NOMO-1 (cell line): ENCODE measurements at regions not wholly inside any gene's neighbourhood (a gene's known extent, or its start where the extent isn't known, plus 50 kb on each side); places are given as distances from the start of the nearest gene placed in this dataset.

ENCODE experiments used
- DNase-seq, 2 experiments: peaks; one replicate each; lab custom pipeline; 2025; ENCODE audit not compliant: unreplicated experiment in 2 of 2; lab: John Stamatoyannopoulos, UW

DNA sequence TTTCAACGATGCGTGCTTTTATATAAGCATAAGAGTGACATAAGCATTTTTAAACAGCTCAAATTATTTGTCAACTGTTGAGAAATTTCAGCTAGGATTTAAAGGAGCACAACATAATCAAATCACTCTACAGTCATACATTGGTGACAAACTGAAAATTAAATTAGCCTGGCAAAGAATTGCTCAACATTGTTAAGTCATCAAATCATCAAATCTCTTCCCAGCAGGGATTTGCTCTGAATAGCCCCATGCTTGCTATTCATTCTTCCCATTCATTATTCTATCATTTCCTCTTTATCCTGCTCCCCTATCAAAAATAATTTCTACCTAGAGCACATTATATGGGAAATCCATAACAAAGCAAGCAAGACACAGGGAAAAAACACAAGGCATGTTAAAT, 198.7 kb upstream of the LUZP2 start:
- no peak for DNase-seq

DNA sequence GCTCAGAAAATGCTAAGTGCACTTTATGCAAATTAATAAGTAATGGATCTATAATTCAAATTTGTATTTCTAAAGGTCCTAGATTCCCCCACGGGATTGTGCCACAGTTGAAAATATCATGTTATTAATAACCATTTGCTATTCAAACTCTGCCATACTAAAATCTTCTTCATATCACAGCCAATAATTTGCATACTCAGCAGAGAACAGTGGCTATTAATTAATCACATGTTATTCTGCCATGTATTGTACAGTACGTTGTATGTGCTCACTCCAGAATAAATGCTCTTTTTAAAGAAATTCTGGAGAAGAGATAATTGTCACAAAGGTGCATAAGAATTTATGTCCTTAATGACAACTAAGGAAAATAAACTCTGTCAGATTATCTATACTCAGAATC, 184.9 kb upstream of the LUZP2 start:
- DNase-seq, result no peak

DNA sequence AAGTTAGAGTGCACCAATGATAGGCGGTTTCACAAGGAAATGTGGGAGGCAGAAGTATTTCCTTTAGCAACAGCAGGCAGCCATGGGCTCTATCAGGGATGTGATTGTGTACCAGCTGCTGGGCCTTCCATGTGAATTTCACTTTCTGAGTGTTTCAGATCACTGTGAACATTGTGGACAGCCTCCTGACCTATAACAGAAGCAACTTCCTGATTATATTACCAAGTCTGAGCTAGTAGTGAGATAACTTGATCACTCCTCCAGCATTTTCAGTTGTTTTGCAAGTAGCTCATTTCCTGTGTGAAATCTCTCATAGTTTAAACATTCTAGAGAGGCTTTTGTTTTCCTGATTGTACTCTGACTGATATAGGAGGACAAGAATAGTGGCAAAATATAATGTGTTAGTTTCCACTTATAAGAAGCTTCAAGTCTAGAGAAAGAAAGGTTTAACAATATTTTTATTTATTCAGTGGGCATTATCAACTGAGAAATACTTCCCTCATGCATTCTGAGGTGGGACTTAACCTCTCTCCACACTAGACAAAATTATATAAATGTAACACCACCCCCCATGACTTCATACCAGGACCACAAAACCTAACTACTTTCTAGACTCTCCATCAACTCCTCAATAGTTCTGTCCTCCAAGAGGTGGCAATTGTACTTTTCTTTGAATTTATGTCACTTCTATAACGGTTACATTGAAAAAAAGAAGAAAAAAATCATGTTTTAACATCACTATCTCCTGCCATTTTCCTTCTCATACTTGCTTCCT, 184.2 kb upstream of the LUZP2 start:
- DNase-seq, result no peak

DNA sequence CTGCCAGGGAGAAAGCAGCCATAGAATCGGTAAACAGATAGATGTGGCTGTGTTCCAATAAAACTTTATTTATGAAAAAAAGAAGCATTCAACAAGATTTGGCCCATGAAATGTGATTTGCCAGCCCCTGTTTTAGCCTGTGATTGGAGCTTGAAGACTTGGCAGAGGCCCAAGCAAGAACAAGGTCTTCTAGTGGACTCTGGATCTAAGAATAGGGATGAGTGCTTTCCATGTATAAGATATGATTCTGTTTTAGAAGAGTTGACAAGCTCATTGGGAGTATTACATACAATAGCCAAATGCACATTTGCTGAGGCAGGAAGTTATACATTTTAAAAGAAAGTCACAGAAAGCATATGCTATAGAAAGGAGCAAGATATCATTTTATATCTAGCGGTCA, 175.6 kb upstream of the LUZP2 start:
- no peak for DNase-seq

DNA sequence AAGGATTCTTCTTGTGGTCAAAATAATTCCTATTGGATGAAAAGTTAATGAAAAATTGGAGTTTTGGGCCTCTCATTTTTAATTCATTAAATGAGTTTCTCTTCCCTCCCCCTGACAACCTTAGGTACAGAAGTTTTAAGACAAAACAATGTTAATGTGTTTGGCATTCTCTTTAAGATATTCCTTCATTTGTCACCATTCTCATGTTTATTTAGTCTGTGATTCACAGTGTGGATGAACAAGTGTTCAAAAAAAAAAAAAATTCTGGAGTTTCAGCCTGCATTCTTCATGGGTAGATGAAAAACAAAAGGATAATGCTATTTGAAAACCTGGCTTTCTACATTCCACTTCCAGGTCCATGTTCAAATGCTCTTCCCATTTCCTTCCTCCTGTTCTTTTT, 172.6 kb upstream of the LUZP2 start:
- no peak for DNase-seq

DNA sequence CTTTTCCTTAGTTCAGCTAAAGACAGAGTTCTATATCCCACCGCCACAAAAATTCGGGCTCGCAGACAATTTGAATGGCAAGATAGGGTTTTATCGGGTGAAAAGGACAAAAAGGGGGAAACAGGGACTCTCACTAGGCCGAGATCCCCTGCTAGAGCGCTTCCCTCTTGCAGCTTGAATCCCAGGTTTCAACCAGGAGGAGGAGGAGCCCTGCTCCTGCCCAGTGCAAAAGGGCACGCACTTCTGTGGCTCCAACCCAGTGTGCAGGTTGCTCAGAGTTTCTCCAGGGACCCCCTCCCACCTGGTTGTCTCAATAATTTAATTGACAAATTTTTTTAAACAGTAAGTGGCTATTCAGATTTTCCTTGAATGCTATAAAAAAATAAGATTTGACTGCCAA, 152.6 kb upstream of the LUZP2 start:
- DNase-seq, result no peak

DNA sequence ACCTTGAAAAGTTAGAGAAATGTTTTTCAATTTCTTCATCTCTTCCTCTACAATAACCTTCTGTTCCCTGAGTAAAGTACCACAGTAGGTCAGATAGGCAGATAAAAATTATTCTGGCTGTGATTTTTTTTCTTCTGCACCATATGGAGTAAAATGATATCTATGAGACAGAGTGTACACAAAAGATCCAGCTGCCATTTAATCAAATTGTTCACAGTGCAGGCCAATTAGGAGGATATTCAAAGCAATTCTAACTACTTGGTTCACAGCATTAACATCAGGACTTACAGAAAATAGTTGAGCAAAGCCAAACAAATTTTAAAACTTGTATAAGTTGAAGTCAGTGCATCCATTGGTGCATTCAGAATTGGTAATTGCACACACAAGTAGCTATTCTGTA, 147.9 kb upstream of the LUZP2 start:
- no peak for DNase-seq

DNA sequence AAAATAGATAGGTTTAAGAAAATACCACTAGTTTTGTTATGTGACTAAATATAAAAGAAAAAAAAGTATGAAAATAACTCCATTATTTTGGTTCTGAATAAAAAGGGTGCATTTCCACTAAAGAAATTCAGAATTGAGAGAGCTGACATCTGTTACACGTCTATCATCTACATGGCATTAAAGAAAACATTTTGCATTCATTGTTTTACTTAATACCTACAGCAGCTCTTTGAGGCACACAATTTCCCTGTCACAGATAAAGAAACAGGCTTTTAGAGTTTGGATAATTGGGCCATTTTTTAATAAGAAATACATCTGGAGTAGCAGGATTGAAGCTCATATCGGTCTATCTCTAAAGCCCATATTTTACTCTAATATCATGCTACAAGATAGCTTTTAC, 145.7 kb upstream of the LUZP2 start:
- no peak for DNase-seq

DNA sequence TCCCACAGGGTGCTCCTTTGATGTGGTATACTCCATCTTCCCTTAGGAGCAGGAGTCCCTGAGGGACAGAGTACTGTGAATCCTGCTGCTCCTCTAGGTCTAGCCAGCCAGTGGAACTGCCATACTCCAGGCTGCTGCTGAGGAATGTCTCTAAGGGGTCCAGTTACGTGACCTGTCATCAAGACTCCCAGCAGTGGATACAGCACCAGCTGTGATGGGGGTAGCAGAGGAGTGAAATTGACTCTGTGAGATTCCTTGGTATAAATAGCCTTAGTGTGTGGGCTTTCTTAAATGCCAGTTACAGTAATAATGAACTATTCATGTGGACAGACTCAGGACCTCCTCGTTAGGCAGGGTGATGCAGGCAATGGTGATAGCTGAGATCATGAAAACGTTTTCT, 140.4 kb upstream of the LUZP2 start:
- no peak for DNase-seq

DNA sequence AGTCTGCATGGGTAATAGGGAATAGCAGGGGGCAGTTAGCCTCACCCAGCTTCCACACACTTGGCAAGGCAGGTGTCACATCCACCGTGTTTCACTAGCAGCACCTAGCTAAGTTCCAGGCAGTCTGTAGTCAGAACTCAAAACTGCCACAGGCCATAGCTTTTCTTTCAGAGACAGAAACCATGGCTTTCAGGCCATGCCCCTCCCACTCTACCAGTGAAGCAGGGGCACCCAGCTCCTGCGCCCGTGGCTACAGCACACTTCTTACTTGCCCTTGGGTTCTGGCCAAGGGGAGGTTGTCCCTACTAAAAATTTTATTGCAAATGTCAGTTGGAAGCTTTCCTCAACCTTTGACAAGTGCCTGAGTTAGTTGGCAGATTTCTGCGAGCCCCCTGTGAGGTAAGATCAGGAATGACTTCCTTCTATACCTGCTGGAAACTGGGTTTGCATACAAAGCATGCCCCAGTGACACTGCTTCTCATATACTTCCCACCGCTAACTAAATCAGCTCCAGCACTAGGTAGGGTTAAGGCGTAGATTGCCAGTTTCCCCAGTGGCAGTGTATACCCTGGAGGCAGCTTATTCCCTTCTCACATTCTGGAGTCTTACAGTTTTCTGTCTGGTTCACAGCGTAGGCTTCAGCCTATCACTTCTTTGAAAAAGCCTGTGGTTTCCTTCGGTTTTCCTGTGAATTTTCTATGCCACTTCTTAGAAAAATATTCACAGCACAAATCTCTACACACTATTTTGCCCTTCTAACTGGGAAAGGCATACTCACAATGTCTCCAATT, 139.0 kb upstream of the LUZP2 start:
- DNase-seq, result no peak

DNA sequence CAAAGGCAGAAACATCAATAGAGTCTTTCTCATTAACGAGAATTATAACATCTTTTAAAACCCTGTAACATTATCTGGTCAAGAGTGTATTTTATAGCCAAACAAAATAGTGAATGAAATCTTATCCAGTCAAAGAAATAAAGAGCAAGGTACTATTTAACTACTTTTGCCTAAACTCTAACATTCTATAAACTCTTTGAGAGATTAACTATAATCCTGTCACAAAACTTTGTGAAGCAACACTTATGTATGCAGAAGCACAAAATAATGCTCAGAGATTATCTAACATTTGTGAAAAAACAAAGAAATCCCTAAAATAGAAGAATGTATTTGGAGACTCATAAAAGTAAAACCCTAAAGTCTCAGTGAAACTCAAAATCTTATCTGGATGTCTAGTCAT, 124.4 kb upstream of the LUZP2 start:
- DNase-seq, result no peak

DNA sequence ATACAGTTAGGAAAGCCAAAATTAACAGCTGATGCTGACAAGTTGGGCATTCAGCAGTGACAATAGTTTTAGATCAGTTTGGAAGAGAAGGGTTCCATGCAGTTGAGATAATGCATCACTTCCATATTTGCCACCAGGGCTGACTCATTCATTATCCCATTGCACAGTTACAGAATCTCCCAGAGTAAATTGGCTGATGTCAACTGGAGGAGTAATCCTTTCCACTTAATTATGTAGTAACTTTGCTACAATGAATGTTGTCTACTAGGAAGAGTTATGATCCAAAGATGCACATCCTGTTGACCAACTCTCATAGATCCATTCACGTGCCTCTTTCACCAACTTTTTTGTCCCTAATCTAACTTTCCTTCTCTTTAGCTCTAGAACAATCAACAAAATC, 123.3 kb upstream of the LUZP2 start:
- no peak for DNase-seq

DNA sequence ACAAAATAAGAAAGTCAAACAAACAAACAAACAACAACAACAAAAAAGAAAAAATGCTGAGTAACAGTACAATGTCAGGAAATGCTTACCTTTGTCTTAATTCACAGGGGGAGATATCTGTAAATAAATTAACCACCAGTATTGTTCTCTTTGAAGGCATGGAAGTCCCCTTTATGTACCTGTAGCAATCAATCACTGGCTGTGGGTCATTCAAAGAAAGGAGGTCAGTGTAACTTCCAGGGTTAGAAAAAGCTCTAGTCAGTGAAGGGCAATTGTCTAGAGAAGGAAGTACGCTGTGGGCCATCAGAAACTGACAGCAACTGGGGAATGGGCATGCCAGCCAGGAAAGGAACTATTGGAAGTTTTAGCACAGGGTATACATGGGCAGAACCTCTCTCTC, 121.5 kb upstream of the LUZP2 start:
- DNase-seq, result no peak

DNA sequence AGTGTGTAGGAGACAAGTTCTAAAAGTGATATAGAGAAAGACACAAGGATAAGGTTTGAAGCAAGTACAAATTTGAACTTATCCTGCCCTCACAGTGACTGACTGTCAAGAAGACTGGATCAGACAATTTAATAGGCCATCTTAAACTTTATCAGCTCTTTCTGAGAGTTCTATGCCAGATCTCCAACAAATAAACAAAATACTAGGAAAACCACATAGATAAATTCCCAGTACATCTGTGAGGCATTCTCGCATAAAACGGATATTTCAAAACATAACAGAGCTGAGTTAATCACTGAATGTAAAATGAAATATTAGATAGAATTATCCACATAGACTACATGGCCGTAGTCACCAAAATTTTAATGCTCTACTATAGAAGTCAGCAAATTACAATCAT, 120.9 kb upstream of the LUZP2 start:
- DNase-seq, result no peak

DNA sequence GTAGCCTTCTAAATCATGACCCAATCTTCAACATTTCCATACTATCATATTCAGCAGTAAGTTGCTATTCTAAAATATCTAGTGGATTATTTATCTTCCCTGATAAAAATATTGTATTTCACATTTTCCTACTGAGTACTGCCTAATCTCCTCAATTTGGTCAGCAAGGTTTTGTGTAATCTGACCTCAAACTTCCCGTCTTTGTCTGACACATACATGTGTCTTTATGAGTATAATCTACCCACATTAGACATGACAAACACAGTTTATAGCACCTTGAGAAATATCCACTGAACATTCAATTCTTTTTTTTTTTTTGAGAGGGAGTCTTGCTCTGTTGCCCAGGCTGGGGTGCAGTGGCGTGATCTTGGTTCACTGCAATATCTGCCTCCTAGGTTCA, 113.7 kb upstream of the LUZP2 start:
- no peak for DNase-seq

DNA sequence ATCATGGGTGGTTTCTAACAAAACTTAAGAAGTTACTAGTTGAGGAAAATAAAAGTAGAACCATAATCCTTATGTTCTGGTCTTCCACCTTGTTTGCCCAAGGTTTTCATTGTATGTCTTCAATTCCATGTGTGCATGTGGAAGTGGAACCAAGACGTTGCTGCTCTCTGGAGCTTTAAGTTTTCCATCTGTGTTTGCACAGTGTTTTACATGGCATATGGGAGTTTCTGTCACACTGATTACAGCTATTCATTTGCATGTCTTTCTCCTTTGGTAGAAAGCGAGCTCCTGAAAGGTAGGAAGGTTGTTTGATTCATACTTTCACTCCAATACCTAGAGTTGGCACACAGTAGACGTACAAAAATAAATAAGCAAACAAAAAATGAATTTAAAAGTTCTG, 112.6 kb upstream of the LUZP2 start:
- DNase-seq, result no peak

DNA sequence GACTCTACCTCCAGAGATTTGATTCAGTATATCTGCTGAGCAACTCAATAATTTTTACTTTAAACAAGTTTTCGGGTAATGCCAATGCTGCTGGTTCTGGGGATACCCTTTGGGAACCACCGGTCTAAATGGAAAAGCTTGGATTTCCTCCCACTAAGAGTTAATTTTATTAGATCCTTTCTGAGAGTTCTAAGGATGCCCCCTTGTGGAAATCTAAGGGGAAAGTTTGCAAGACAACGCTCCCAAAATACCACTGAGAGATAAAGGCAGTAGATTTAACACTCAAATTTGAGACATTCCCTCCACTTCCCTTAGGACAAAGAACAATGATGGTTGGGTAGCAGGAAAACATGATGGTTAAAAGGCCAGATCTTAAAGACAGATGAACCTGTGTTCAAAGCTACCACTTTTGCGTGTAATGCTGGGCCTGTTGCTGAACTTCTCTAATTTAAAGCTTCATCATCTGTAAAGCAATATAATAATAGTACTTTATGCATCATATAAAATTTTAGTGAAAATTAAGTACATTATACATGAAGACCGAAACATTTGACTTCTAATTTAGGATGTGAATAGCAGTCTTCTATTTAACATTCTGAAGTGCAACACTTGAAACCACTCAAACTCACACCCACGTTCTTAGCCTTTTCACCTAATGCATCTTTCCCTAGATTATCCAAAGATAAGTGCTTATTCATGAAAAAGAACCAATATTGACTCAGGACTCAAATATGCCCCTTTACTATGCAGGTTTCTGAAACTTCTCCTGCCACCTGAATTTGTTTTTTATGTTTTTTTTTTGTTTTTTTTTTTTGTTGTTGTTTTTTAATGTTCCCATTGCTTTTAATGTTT, 110.1 kb upstream of the LUZP2 start:
- no peak for DNase-seq

DNA sequence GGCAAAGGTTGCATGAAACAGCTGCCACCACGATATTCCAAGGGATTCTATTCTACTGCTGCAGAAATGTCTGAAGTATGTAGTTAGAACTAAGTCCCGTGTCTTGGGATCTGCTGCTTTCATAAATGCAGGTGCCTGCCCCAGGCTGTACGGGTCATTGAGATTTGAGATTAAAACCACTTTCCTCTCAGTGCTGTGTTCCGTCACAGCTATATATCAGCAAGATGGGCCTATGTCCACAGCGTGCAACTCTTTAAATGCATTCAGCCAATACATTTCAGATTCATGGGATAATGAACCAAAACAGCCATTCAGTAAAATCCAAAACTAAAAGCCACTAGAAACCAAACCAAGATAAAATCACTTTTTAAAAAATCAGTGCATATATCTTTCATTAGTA, 107.3 kb upstream of the LUZP2 start:
- DNase-seq, result no peak

DNA sequence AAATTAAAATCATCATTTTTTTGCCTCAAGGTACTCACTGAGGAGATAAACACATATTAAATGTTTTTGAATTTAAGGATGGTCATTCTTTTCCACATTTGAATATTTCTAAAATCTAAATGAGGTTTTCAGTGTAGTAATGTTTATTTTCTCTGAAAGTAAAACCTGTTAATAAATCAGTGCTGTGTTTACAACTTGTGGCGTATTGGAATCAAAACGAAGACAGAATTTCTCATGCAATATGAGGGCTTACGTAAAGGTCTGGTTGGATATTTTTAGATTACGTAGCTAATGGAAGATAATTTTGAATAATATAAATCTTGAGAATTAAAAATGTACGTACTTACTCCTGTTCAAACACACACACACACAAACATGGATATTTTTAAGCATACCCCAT, 106.8 kb upstream of the LUZP2 start:
- DNase-seq, result no peak

DNA sequence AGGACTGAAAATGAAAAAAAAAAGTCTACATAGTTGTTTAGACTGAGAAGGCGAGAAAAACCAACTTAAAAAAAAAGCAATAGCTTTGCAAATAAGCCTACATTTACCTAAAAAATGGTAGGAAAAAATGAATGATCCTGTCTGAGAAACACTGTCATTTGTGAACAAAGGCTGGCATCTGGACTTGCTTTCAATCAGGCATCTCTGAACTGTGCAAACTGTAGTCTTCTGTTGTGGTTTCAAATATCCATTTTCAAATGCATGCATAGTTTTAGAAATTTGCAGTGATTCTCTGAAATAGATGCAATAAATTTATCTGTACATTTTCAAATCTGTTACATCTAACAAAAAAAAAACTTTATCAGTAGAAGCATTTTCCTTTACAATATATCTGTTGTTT, 106.1 kb upstream of the LUZP2 start:
- DNase-seq, result no peak

DNA sequence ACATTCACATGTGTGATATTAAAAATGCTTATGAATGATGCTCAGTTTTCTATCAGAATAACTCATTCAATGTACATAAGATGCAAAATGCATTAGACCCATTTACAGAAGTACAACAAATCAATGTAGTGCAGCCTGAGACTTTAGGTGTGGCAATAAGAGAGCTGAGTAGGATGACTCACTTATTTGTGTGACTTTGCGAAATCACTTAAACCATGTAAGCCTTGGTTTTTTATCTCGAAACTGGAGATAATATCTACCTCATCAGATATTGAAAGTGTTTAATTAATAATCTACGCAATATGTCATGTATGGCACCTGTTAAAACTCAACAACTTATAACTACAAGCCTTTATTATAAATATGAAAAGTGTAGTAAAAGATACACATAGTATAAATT, 105.7 kb upstream of the LUZP2 start:
- DNase-seq, result peak in 1 of 2 experiments; percentile 15
